Activated T-cell treated with anti-CD3 and anti-CD28 coated beads, Interleukin-2, amount 50 U/mL, for 4 hours (primary cell): ENCODE measurements at regions not wholly inside any gene's neighbourhood (a gene's known extent, or its start where the extent isn't known, plus 50 kb on each side); places are given as distances from the start of the nearest gene placed in this dataset.

Experiments used
- ATAC-seq, 2 donors: fragments of 200-7000 bp; cut with Tn5 transposase; one replicate each; pipeline ENCODE4 v1.10.0; 2021
- DNase-seq: peaks from one replicate; pipeline ENCODE4 v3.0.0-alpha.2; 2020
- H3K27me3 Mint-ChIP-seq: one replicate; pipeline ENCODE4 v1.8.0; 2021; ENCODE audit warnings: low read depth, mixed read lengths
- H3K36me3 Mint-ChIP-seq: one replicate; pipeline ENCODE4 v1.8.0; 2022; ENCODE audit warnings: mixed read lengths; ENCODE audit not compliant: insufficient read depth
- H3K4me1 Mint-ChIP-seq: one replicate; pipeline ENCODE4 v1.8.0; 2021; ENCODE audit warnings: low read depth, mixed read lengths
- H3K4me3 Mint-ChIP-seq: one replicate; pipeline ENCODE4 v1.8.0; 2021; ENCODE audit warnings: mild to moderate bottlenecking, moderate library complexity, mixed read lengths
- H3K9me3 Mint-ChIP-seq: one replicate; pipeline ENCODE4 v1.8.0; 2021; ENCODE audit warnings: mixed read lengths

DNA sequence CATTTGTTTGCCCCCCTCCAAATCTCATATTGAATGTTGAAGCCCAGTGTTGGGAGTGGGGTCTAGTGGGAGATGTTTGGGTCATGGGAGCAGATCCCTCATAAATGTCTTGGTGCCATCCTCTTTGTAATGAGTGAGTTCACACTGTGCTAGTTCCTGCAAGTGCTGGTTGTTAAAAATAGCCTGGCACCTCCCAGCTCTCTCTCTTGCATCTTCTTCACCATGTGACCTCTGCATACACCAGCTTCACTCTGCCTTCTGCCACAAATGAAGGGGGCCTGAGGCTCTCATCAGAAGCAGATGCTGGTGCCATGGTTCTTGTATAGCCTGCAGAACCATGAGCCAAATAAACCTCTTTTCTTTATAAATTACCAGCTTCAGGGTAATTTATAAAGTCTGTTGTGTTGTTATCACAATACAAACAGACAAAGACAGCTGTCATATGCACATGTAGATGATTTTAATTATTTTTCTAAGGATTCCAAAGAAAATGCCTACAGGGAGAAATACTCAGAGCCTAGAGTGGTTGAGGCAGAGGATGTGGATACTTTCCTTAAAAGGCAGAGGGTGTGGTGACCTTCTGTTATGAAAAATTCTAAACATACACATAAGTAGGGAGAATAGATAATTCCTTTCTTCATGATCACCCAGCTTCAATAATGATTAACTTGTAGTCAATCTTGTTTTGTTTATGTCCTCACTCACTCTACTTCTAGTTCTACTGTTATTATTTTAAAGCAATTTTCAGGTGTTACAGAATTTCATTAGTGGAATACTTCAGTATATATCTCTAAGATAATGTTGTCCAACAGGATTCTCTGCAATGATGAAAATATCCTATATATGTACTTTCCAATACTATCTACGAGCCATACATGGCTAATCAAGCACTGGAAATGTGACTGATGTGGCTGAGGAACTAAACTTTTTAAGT, 75.1 kb upstream of the RANBP6 start:
- DNase-seq (no peak), ATAC-seq (no peak)
- H3K36me3 Mint-ChIP-seq = no peaks in the 10 kb centered on the region
- H3K27me3 Mint-ChIP-seq = peaks cover under 1% of the 10 kb centered on the region
- no peaks in the 10 kb centered on the region for H3K9me3 Mint-ChIP-seq
- no peaks in the 10 kb centered on the region for H3K4me1 Mint-ChIP-seq
- H3K4me3 Mint-ChIP-seq = no peak overlapping the region

DNA sequence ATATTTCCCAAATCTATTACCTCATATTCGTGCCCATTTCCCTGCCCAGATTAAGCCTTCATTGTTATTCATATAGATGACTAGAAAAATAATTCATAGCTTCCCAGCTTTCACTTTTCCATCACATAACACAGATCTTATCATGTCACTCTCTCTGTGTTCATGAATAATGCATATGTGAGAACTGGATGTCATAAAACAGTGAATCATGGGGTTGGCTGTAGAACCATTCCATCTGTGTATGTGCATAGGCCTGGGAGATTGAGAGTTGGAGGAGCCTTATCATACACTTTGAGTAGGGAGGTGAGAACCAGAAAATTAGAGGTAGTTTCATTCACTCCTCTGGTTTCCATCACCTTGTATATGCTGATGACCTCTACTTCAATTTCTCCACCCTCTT, 73.9 kb upstream of the RANBP6 start:
- ATAC-seq (no peak), DNase-seq (no peak)
- Mint-ChIP-seq H3K4me1 (no peaks in the 10 kb centered on the region), H3K9me3 (no peaks in the 10 kb centered on the region), H3K27me3 (no peaks in the 10 kb centered on the region), H3K4me3 (no peak overlapping the region), H3K36me3 (no peaks in the 10 kb centered on the region)

DNA sequence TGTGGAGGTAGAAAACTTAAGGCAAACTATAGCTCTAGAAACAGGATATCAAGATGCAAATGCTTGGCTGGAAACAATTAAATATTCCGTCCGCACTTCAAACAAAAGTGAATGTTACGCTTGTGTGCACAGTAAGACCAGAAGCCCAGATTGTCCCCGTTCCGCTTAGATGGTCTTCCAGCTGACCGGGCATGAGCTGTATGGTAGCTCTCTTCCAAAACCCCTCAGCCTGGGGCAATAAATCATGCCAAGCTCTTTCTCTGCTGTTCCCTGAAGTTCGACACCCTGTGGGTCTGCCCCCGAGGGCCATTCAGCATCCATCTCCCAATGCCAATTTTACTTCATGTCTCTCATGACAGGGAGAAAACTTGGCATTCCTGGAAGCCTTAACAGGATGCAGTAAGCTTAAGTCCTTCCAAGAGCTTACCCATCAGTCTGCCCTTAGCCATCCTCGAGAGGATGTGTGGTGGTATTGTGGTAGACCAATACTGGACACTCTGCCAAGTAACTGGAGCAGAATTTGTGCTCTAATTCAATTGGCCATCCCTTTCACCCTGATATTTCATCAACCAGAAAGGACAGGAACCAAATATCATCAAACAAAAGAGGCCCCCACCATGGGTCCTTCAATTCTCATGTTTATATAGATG, 70.7 kb upstream of the RANBP6 start:
- Mint-ChIP-seq H3K9me3 (no peaks in the 10 kb centered on the region), H3K27me3 (no peaks in the 10 kb centered on the region), H3K4me1 (no peaks in the 10 kb centered on the region), H3K4me3 (no peak overlapping the region), H3K36me3 (no peaks in the 10 kb centered on the region)
- DNase-seq = no peak
- no peak for ATAC-seq

DNA sequence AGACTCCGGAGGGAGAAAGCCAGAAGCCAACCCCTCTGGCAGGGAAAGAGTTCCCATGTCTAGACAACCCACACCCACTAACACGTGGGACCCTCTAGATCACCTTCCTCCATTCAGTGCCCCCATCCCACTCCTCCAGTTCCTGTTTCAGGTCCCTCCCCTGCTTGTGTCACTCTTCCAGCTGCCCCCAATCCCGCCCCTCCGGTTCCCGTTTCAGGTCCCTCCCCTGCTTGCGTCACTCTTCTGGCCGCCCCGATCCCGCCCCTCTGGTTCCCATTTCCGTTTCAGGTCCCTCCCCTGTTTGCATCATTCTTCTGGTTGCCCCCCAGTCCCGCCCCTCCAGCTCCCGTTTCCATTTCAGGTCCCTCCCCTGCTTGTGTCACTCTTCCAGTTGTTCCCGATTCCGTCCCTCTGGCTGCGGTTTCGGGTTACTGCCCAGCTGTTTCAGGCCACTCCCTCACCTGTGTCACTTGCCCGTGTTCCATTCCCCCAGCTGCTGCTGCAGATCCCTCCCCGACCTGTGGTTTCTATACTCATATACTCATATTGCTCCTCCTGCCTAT, 64.8 kb upstream of the RANBP6 start:
- H3K4me1 Mint-ChIP-seq = peaks cover 8% of the 10 kb centered on the region
- H3K4me3 Mint-ChIP-seq = peak overlapping the region; percentile 82
- H3K27me3 Mint-ChIP-seq = peaks cover 2% of the 10 kb centered on the region
- DNase-seq (peak; percentile 70), ATAC-seq (peak; percentile 88 to 92)
- no peaks in the 10 kb centered on the region for H3K36me3 Mint-ChIP-seq
- no peaks in the 10 kb centered on the region for H3K9me3 Mint-ChIP-seq

DNA sequence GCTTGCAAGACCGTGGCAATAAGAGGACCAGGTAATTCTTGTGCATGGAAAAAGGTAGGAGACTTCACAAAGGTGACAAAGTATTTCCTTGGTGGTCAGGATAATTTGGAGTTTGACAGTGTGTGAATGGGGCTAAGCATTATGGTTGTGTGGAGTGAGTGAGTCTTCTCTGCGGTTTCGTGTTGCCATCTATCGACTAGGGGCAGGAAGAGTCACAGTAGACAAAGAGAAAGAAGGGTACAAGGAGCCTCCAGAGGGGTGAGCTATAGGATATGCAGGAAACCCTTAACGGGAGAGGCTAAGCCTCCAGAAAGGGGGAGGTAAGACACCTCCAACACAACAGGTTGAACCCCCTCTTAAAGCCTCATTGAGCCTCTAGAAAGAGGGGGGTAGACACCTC, 64.0 kb upstream of the RANBP6 start:
- Mint-ChIP-seq H3K36me3 (no peaks in the 10 kb centered on the region), H3K27me3 (peaks cover 2% of the 10 kb centered on the region), H3K4me1 (peaks cover 8% of the 10 kb centered on the region), H3K9me3 (no peaks in the 10 kb centered on the region), H3K4me3 (peak overlapping the region; percentile 43)
- DNase-seq (no peak), ATAC-seq (no peak)

DNA sequence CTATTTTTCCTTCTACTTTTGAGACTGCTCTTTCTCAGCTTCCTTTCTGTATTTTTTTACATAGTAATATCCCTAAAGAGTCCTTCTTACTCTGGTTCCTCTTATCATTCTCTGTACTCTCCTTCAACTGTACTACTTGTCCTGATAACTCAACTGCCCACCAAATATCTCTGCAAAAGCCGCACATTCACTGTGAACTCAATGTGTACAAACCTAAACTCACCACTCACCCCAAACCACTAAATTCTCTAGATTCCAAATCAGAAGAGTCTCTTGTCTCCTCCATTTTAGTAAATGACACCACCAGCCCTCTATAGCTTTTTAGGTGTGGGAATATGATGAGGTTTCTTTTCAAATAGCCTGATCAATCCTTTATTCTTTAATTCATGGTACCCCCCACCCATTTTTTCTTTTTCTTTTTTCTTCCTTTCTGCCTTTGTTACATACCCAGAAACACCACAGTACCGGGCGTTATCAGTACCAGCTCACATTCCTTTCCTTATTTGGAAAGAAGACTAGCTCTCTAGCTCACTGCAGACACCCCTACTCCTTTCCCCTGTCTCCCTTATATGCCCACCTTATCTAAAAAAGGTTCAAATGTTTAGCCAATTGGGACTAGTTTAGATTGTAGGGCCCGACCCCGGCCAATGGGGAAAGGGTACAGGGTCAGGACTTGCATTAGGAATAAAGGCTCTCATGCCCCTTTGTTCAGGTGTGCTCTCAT, 63.1 kb upstream of the RANBP6 start:
- Mint-ChIP-seq H3K4me1 (peaks cover 8% of the 10 kb centered on the region), H3K4me3 (no peak overlapping the region), H3K36me3 (no peaks in the 10 kb centered on the region), H3K9me3 (no peaks in the 10 kb centered on the region), H3K27me3 (peaks cover 2% of the 10 kb centered on the region)
- ATAC-seq (no peak), DNase-seq (no peak)

DNA sequence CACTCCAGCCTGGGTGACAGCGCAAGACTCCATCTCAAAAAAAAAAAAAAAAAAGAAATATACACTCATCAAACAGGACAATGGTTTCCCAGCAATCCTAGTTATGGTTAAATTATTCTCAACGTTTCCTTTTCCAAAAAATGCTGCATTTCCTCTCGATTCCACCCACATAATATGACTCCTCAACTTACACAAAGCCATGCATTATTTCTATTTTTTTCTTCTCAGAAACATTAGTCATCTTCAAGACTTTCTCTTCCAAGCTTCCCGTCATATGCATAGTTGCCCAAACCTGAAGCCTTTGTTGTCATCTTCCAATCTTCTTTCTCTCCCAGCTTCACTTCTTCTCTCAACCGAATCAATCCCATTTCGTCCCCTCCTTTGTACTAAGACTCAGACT, 61.4 kb upstream of the RANBP6 start:
- Mint-ChIP-seq H3K36me3 (no peaks in the 10 kb centered on the region), H3K4me3 (no peak overlapping the region)
- ATAC-seq = no peak

DNA sequence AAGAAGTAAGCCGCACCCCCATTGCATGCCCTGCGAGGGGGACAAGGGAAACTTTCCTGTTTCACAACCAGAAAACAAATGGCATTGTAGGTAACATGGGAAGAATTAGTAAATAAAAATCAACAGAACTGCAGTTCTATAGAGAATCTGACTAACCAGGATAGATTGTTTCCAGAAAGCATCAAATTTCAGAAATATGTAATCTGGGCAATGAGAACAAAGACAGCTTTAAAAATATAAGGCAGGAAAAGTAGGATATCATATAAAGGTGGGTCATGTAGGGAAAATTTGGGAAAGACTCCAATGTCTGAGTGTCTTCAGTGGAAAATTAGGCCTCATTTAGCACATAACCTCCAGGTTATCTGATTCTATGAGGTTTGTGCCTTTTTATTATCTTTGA, 58.3 kb upstream of the RANBP6 start:
- H3K27me3 Mint-ChIP-seq = no peaks in the 10 kb centered on the region
- H3K4me1 Mint-ChIP-seq = peaks cover 14% of the 10 kb centered on the region
- H3K9me3 Mint-ChIP-seq = peaks cover 4% of the 10 kb centered on the region
- peaks cover 3% of the 10 kb centered on the region for H3K36me3 Mint-ChIP-seq
- DNase-seq = no peak
- ATAC-seq = no peak
- no peak overlapping the region for H3K4me3 Mint-ChIP-seq

More for the DNA sequence above, 61.4 kb upstream of the RANBP6 start:
- peaks cover 2% of the 10 kb centered on the region for H3K27me3 Mint-ChIP-seq
- DNase-seq = no peak
- H3K9me3 Mint-ChIP-seq = no peaks in the 10 kb centered on the region
- H3K4me1 Mint-ChIP-seq = peaks cover 8% of the 10 kb centered on the region

DNA sequence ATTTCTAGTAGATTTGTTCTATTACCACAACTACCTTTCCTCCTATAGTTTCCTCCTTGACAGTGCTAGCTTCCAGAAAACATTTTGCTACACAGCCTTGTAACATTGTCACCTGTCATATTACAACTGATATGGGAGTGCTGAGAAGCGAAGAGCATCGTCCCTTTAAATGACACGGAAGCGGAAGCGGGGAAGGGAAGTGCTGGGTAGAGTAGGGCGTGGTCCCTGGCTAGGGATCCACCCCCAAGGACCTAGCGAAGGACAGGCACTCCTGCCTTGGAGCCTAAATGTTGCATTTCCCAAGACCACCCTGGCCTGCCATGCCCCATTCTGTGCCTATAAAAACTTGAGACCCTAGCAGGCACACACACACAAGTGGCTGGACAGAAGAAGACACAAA, 57.4 kb upstream of the RANBP6 start:
- peaks cover 21% of the 10 kb centered on the region for H3K4me1 Mint-ChIP-seq
- peaks cover 3% of the 10 kb centered on the region for H3K36me3 Mint-ChIP-seq
- H3K27me3 Mint-ChIP-seq = no peaks in the 10 kb centered on the region
- no peak for ATAC-seq
- H3K9me3 Mint-ChIP-seq = peaks cover 4% of the 10 kb centered on the region
- H3K4me3 Mint-ChIP-seq = no peak overlapping the region
- DNase-seq = no peak

DNA sequence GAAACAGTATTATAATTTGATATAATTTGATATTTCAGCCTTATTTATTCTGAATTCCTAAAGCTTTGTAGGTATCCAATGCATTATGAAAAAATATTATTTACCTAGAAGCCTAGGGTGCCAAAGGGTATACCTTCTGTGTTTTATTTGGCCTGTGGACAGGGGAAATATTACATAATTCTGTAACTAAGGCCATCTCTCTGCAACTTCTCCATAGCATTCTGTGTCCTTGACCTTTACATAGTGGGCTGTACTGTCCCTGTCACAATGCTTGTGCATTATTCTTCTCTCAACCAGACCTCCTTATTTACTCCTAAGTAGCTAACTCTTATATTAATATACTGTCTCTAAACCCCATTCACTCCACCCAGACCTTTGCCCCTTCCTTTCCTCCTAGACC, 57.0 kb upstream of the RANBP6 start:
- DNase-seq (no peak), ATAC-seq (no peak)
- Mint-ChIP-seq H3K27me3 (no peaks in the 10 kb centered on the region), H3K9me3 (peaks cover 4% of the 10 kb centered on the region), H3K36me3 (peaks cover 3% of the 10 kb centered on the region), H3K4me3 (no peak overlapping the region), H3K4me1 (peaks cover 22% of the 10 kb centered on the region)

DNA sequence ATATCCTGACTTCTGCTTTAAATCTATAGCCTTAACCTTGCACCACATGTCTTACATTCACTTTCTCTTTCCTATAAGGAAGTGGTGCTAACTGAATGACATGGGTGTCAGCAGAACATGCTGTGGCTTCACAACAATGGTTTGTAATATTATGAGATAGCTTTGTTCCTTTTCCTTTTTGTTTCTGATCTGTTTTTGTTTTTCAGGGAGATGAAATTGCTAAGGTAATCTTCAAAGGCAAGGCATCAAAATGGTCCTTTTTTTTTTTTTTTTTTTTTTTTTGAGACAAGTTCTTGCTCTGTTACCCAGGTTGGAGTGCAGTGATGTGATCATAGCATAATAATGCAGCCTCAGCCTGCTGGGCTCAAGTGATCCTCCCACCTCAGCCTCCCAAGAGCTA, 53.6 kb upstream of the RANBP6 start:
- DNase-seq = no peak
- peaks cover 22% of the 10 kb centered on the region for H3K4me1 Mint-ChIP-seq
- peaks cover 3% of the 10 kb centered on the region for H3K36me3 Mint-ChIP-seq
- H3K4me3 Mint-ChIP-seq = peak overlapping the region; percentile 56
- no peaks in the 10 kb centered on the region for H3K27me3 Mint-ChIP-seq
- H3K9me3 Mint-ChIP-seq = peaks cover 8% of the 10 kb centered on the region
- peak; percentile 91 to 99 for ATAC-seq

DNA sequence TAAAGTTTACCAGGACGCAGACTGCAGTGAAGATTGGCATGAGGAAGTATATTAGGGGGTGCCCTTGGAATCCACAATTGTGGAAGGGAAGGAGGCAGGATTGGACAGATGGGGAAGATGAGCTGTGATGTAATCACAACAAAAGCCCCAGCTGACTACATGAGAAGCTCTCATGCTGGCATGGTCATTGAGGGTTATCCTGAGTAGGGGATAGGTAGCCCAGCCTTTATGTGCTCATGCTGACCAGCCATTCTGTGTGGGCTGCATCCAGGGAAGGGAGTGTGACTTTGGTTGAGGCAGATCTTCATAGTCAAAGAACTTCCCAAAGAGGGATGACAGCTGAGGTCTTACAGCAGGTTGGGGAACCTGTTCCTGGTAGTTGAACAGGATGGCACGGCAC, 52.0 kb upstream of the RANBP6 start:
- ATAC-seq = no peak
- H3K4me1 Mint-ChIP-seq = peaks cover 25% of the 10 kb centered on the region
- no peak for DNase-seq
- H3K9me3 Mint-ChIP-seq = peaks cover 8% of the 10 kb centered on the region
- peaks cover 3% of the 10 kb centered on the region for H3K36me3 Mint-ChIP-seq
- H3K27me3 Mint-ChIP-seq = no peaks in the 10 kb centered on the region
- H3K4me3 Mint-ChIP-seq = no peak overlapping the region
